ENCODE measurements at regions not wholly inside any gene's neighbourhood (a gene's known extent, or its start where the extent isn't known, plus 50 kb on each side); places are given as distances from the start of the nearest gene placed in this dataset.

- H3K4me1 Mint-ChIP-seq (ENCODE audit: low read depth, unreplicated experiment), result no peaks in the 10 kb centered on the region
- H3K9me3 Mint-ChIP-seq (ENCODE audit: unreplicated experiment), result no peaks in the 10 kb centered on the region
- no peaks in the 10 kb centered on the region for H3K36me3 Mint-ChIP-seq (ENCODE audit: insufficient read depth, unreplicated experiment)
- Histone ChIP-seq H3K36me3 (ENCODE audit: control insufficient read depth, insufficient read depth, low read length) (no peaks in the 10 kb centered on the region), H3K9me3 (no peaks in the 10 kb centered on the region), H3K27me3 (replicated peaks; ENCODE audit: control insufficient read depth, insufficient read depth, low read length) (no peaks in the 10 kb centered on the region), H3K4me3 (ENCODE audit: low read depth, low read length) (no peak overlapping the region), H3K4me1 (no peaks in the 10 kb centered on the region)
- BruUV-seq (replicated peaks), result no TSS peak
- ChIA-PET POLR2A (no interaction called here), CTCF (interaction anchor here (0.7 to 0.9 kb wide), 2 partner anchors 23 to 86 kb away, joined by 3 read pairs; no protein-coding TSS in a partner anchor)
- DNase-seq, result no peak
- intact Hi-C loops (cut with micrococcal nuclease; ENCODE audit: unreplicated experiment), result no loop called here
- H3K27ac Mint-ChIP-seq (ENCODE audit: unreplicated experiment), result no peak overlapping the region
- H3K4me3 Mint-ChIP-seq (ENCODE audit: unreplicated experiment), result no peak overlapping the region
- TF ChIP-seq CTCF (IDR thresholded peaks at IDR 0.05; ENCODE audit: insufficient read depth in 1 of 2, low read depth in 1 of 2, low read length in 1 of 2, severe bottlenecking in 1 of 2, unreplicated experiment in 1 of 2), result no peak
- peaks cover 8% of the 10 kb centered on the region for H3K27me3 Mint-ChIP-seq (ENCODE audit: insufficient read depth, unreplicated experiment)
Measured at GRCh38 chr16:80440667-80441066, 100.1 kb upstream of the DYNLRB2 start.

DNA sequence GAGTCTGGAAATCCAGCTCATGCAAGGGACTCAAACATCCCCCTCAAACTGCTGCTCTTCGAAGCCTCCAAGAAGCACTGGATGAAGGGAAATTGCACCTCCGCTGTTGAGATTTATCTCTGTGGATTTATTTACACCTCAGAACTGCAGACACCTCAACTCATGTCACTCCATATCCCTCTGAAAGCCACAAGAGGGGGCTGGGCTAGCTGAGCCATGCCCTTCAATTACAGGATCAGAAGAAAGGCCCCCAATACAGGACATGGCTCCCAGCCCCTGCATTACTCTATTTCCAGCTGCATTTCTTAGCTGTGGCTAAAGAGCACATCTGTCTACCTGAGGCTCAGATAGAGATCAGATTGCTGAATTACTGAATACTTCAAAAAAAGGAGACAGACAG is 103.1 kb upstream of the DYNLRB2 start:
- H3K36me3 Mint-ChIP-seq (ENCODE audit: insufficient read depth, unreplicated experiment), result no peaks in the 10 kb centered on the region
- POLR2A ChIA-PET, result no interaction called here
- no peaks in the 10 kb centered on the region for H3K9me3 ChIP-seq

DNA sequence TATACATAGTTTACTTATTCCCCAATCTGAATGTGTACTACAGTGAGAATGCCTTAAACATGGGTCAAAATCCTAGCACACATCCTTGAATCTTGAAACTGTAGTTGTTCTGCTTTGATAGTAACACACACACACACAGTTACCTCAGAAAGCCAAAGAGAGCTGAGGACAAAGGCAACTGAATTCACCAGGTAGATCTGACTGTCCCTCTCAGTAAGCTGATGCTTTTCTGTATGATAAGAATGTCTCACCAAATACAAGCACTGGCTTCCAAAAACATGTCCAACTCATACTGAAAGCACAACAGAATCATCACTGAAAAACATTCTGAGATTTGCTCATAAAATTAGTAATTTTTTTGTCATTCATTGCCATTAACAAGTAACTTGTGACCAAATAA is 104.3 kb upstream of the DYNLRB2 start:
- Histone ChIP-seq H3K4me1 (no peaks in the 10 kb centered on the region), H3K36me3 (ENCODE audit: control insufficient read depth, insufficient read depth, low read length) (no peaks in the 10 kb centered on the region), H3K4me3 (ENCODE audit: low read depth, low read length) (no peak overlapping the region), H3K27me3 (replicated peaks; ENCODE audit: control insufficient read depth, insufficient read depth, low read length) (no peaks in the 10 kb centered on the region), H3K9me3 (no peaks in the 10 kb centered on the region)
- no peak for TF ChIP-seq CTCF (IDR thresholded peaks at IDR 0.05; ENCODE audit: insufficient read depth in 1 of 2, low read depth in 1 of 2, low read length in 1 of 2, severe bottlenecking in 1 of 2, unreplicated experiment in 1 of 2)
- ChIA-PET POLR2A (no interaction called here), CTCF (no interaction called here)
- H3K9me3 Mint-ChIP-seq (ENCODE audit: unreplicated experiment), result no peaks in the 10 kb centered on the region
- no peak overlapping the region for H3K27ac Mint-ChIP-seq (ENCODE audit: unreplicated experiment)
- H3K36me3 Mint-ChIP-seq (ENCODE audit: insufficient read depth, unreplicated experiment), result no peaks in the 10 kb centered on the region
- no peaks in the 10 kb centered on the region for H3K4me1 Mint-ChIP-seq (ENCODE audit: low read depth, unreplicated experiment)
- no TSS peak for BruUV-seq (replicated peaks)
- no peak overlapping the region for H3K4me3 Mint-ChIP-seq (ENCODE audit: unreplicated experiment)
- H3K27me3 Mint-ChIP-seq (ENCODE audit: insufficient read depth, unreplicated experiment), result peaks cover 8% of the 10 kb centered on the region
- DNase-seq, result no peak
- intact Hi-C loops (cut with micrococcal nuclease; ENCODE audit: unreplicated experiment), result no loop called here

More for the DNA sequence above, 103.1 kb upstream of the DYNLRB2 start:
- intact Hi-C loops (cut with micrococcal nuclease; ENCODE audit: unreplicated experiment), result no loop called here
- TF ChIP-seq CTCF (IDR thresholded peaks at IDR 0.05; ENCODE audit: insufficient read depth in 1 of 2, low read depth in 1 of 2, low read length in 1 of 2, severe bottlenecking in 1 of 2, unreplicated experiment in 1 of 2), result peak; percentile 19 to 30
- H3K27me3 ChIP-seq (replicated peaks; ENCODE audit: control insufficient read depth, insufficient read depth, low read length), result no peaks in the 10 kb centered on the region
- Mint-ChIP-seq H3K4me1 (ENCODE audit: low read depth, unreplicated experiment) (no peaks in the 10 kb centered on the region), H3K9me3 (ENCODE audit: unreplicated experiment) (no peaks in the 10 kb centered on the region), H3K4me3 (ENCODE audit: unreplicated experiment) (no peak overlapping the region), H3K27me3 (ENCODE audit: insufficient read depth, unreplicated experiment) (peaks cover 10% of the 10 kb centered on the region), H3K27ac (ENCODE audit: unreplicated experiment) (no peak overlapping the region)
- no TSS peak for BruUV-seq (replicated peaks)
- H3K4me3 ChIP-seq (ENCODE audit: low read depth, low read length), result no peak overlapping the region
- CTCF ChIA-PET, result interaction anchor here (1.1 to 1.4 kb wide), 2 partner anchors 29 to 89 kb away, joined by 3 to 5 read pairs; no protein-coding TSS in a partner anchor
- H3K36me3 ChIP-seq (ENCODE audit: control insufficient read depth, insufficient read depth, low read length), result no peaks in the 10 kb centered on the region
- no peaks in the 10 kb centered on the region for H3K4me1 ChIP-seq
- no peak for DNase-seq

Measured in Caco-2 (cell line).